D721Med (cell line): ENCODE measurements at regions not wholly inside any gene's neighbourhood (a gene's known extent, or its start where the extent isn't known, plus 50 kb on each side); places are given as distances from the start of the nearest gene placed in this dataset.

Experiments
- DNase-seq: peaks from one replicate; pipeline ENCODE4 v3.0.0; 2011; ENCODE audit warnings: low spot score; ENCODE audit not compliant: insufficient read length
- FAIRE-seq: peaks from 2 replicates; lab custom pipeline; 2011; peaks lifted over from hg19 to GRCh38; lab: Jason Lieb, UNC
- CTCF ChIP-seq: IDR thresholded peaks from 2 replicates; pipeline ENCODE4 v1.5.1; 2012; ENCODE audit warnings: mild to moderate bottlenecking, control low read depth; ENCODE audit not compliant: insufficient read depth; ENCODE audit errors: missing control alignments

DNA sequence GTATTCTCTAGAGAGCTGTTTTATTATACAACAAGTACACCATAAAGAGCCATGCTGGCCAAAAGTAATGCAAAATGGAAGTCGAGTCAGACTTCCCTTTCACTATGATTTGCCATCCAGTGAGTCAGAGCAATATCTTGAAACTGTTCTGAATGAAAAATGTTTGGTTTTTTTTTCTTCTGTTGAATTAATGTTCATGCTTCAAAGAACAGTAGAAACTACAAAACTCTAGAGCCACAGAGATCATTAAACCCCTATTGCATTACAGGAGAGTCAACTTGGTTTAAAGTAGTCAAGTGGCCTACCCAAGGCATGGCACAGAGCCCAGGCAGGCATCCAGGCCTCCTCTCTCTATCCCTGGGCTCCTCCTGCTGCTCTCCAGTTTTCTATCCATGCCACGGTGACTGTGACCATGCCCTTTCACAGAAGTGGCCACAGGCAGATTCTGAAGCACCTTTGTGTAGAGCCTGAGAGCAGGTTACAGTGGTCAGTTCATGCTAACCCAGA, 358.9 kb downstream of the DEPDC1B start:
- no peak for TF ChIP-seq CTCF
- DNase-seq (no peak), FAIRE-seq (no peak)

DNA sequence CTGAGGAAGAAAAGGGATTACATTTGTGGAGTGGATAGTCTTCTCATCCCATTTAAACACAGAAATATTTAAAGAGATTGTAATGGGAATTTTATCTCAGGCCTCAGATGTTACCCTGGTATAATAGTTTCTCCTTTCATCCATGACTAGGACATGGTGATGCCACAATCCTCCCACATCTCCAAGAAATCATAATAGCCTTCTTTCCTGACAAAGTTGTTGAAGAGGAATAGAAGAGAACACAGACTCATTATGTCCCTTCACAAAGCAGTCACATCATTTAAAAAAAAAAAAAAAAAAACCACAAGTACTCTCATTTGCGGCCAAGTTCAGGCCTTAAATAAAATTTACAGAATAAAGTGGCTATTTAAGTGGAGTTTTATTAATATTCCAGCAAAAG, 359.6 kb downstream of the DEPDC1B start:
- TF ChIP-seq CTCF = no peak
- no peak for FAIRE-seq
- no peak for DNase-seq

DNA sequence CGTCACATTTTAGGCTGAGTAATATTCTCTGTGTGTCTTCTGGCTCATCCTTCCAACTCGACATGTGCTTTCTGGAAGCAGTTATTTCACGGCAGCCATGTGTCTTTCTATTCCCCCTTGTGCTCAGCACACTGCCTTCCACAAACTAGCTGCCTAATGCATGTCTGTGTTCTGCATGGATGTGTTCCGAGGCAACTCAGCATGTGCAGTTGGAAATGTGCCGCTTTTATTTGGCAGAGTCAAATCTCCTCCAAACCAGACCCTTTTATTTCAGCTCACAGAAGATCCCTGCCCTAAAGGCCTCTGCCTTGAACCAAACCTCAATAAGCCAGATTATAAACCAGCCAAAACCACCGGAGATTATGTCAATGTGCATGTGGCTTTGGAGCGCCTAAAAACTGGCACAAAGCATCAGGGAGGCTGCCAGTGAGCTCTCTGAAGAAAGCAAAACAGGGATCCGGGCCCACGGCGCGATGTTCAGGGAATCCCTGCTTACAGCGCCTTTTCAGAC, 360.2 kb downstream of the DEPDC1B start:
- TF ChIP-seq CTCF = no peak
- FAIRE-seq (no peak), DNase-seq (no peak)

- TF ChIP-seq CTCF = no peak
- FAIRE-seq = no peak
- DNase-seq = no peak
Measured at GRCh38 chr5:60338846-60339245, 361.1 kb downstream of the DEPDC1B start.

DNA sequence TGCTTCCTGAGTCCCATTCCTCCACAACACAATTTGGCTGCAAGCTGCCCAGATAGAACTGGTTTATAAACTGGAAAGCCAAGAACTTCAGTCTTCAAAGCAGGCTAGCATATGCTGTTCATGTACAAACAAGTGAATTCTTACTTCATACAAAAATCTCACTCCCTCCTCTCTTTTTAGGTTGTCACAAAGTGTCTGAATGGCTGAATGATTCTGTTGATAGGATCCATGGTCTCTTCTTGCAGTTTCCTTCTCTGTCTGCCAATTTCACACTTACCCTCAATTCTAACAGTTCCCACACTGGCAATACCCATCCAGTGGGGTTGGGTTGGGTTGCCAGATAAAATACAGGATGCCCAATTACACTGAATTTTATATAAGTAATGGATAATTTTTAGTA, 363.5 kb downstream of the DEPDC1B start:
- DNase-seq (no peak), FAIRE-seq (no peak)
- TF ChIP-seq CTCF = no peak

DNA sequence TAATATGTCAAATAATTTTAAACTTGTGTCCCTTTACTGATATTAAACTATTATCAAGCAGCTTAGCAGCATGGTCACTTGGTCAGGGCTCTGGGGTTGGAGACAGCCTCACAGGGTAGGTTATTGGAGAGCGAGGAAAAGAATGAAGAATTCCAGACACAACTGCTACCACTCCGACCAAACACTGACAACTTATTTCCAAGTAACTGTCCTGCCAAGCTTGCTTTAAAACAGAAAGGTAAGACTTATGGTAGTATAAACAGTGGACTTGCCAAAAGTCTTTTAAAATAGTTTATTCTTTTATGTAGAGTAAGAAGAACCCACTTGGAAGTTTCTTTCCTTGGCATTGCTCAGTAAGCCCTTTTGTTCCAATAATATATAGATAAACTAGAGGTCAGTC, 364.1 kb downstream of the DEPDC1B start:
- DNase-seq (no peak), FAIRE-seq (no peak)
- no peak for TF ChIP-seq CTCF

GRCh38 chr5:60334281-60334713, 365.7 kb downstream of the DEPDC1B start:
- FAIRE-seq (no peak), DNase-seq (no peak)
- no peak for TF ChIP-seq CTCF
